Ecto neural progenitor cell (in vitro differentiated cells): ENCODE measurements at regions not wholly inside any gene's neighbourhood (a gene's known extent, or its start where the extent isn't known, plus 50 kb on each side); places are given as distances from the start of the nearest gene placed in this dataset.

Experiments used
- DNase-seq: peaks from one replicate; pipeline ENCODE4 v3.0.0-alpha.2; 2018; ENCODE audit warnings: low spot score

- DNase-seq = no peak
These were observed 363.1 kb downstream of the MATN1 start for GRCh38 chr1:30360281-30360680.

GRCh38 chr1:30359539-30360220, 363.7 kb downstream of the MATN1 start:
- no peak for DNase-seq

GRCh38 chr1:30358500-30358899, 364.9 kb downstream of the MATN1 start:
- no peak for DNase-seq

- peak; percentile 16 for DNase-seq
These were observed 366.5 kb downstream of the MATN1 start for GRCh38 chr1:30356839-30357238.

GRCh38 chr1:30354410-30354809, 369.0 kb downstream of the MATN1 start:
- DNase-seq = peak; percentile 13

GRCh38 chr1:30353637-30354036, 369.7 kb downstream of the MATN1 start:
- peak; percentile 13 for DNase-seq

- DNase-seq = no peak
These were observed 375.2 kb downstream of the MATN1 start for GRCh38 chr1:30348147-30348546.

GRCh38 chr1:30345491-30346130, 377.8 kb downstream of the MATN1 start:
- DNase-seq = peak; percentile 14

- DNase-seq = no peak
These were observed 379.8 kb downstream of the MATN1 start for GRCh38 chr1:30343562-30343961.

GRCh38 chr1:30342535-30343141, 380.7 kb downstream of the MATN1 start:
- DNase-seq = no peak

- no peak for DNase-seq
These were observed 382.5 kb downstream of the MATN1 start for GRCh38 chr1:30340934-30341333.

GRCh38 chr1:30339866-30340265, 383.5 kb downstream of the MATN1 start:
- DNase-seq = no peak

- no peak for DNase-seq
These were observed 384.6 kb downstream of the MATN1 start for GRCh38 chr1:30338765-30339164.

GRCh38 chr1:30337324-30337620, 386.1 kb downstream of the MATN1 start:
- no peak for DNase-seq

GRCh38 chr1:30336550-30337323, 386.6 kb downstream of the MATN1 start:
- peak; percentile 31 for DNase-seq

- DNase-seq = peak; percentile 32
These were observed 387.4 kb downstream of the MATN1 start for GRCh38 chr1:30335997-30336390.

- DNase-seq = peak; percentile 41
These were observed 387.9 kb downstream of the MATN1 start for GRCh38 chr1:30335389-30335996.

GRCh38 chr1:30334767-30335166, 388.6 kb downstream of the MATN1 start:
- DNase-seq = no peak

- no peak for DNase-seq
These were observed 391.0 kb downstream of the MATN1 start for GRCh38 chr1:30332116-30333094.

GRCh38 chr1:30331415-30332065, 391.8 kb downstream of the MATN1 start:
- peak; percentile 32 for DNase-seq

GRCh38 chr1:30330644-30331043, 392.7 kb downstream of the MATN1 start:
- no peak for DNase-seq
